Liver (tissue), 7 donors: ENCODE measurements at regions not wholly inside any gene's neighbourhood (a gene's known extent, or its start where the extent isn't known, plus 50 kb on each side); places are given as distances from the start of the nearest gene placed in this dataset.
A peak's percentile ranks its signal among the peaks of the same experiment; 100 is the strongest.

ENCODE experiments used
- DNase-seq: peaks from one replicate; pipeline ENCODE4 v3.0.0-alpha.2; 2017; ENCODE audit warnings: low spot score
- H3K27ac ChIP-seq, 2 donors: one replicate each; pipeline ENCODE4 v1.7.0; 2013; ENCODE audit warnings: inconsistent platforms in 2 of 2, low read length in 2 of 2, control low read depth in 1 of 2, low read depth in 1 of 2, mild to moderate bottlenecking in 1 of 2
- H3K27me3 ChIP-seq, 4 donors: one replicate each; pipeline versions ENCODE4 v1.6.1 to v1.7.0; 2013; ENCODE audit warnings: low read length in 3 of 4, inconsistent platforms in 1 of 4, mild to moderate bottlenecking in 1 of 4, moderate library complexity in 1 of 4; ENCODE audit not compliant: control insufficient read depth in 4 of 4, insufficient read depth in 4 of 4
- H3K36me3 ChIP-seq, 4 donors: one replicate each; pipeline versions ENCODE4 v1.6.1 to v1.7.0; 2013; ENCODE audit warnings: low read length in 3 of 4, mild to moderate bottlenecking in 3 of 4, low read depth in 1 of 4, moderate library complexity in 1 of 4; ENCODE audit not compliant: control insufficient read depth in 4 of 4, insufficient read depth in 3 of 4
- H3K4me1 ChIP-seq, 4 donors: one replicate each; pipeline versions ENCODE4 v1.6.1 to v1.7.0; 2013; ENCODE audit warnings: low read length in 3 of 4, mild to moderate bottlenecking in 3 of 4, moderate library complexity in 1 of 4; ENCODE audit not compliant: control insufficient read depth in 4 of 4, insufficient read depth in 4 of 4
- H3K4me3 ChIP-seq, 3 donors: one replicate each; pipeline versions ENCODE4 v1.6.1 to v1.7.0; 2013; ENCODE audit warnings: low read length in 3 of 3, control low read depth in 1 of 3, low read depth in 1 of 3, mild to moderate bottlenecking in 1 of 3
- H3K9ac ChIP-seq, 2 donors: one replicate each; pipeline ENCODE4 v1.7.0; 2013; ENCODE audit warnings: low read length in 2 of 2, mild to moderate bottlenecking in 2 of 2, moderate library complexity in 2 of 2, control low read depth in 1 of 2, low read depth in 1 of 2
- H3K9me3 ChIP-seq, 4 donors: one replicate each; pipeline versions ENCODE4 v1.6.1 to v1.7.0; 2013; ENCODE audit warnings: low read length in 3 of 4; ENCODE audit not compliant: control insufficient read depth in 4 of 4
- ATF3 ChIP-seq: IDR thresholded peaks from 2 replicates; pipeline ENCODE4 v1.6.1; 2016; ENCODE audit warnings: antibody characterized with exemption
- EGR1 ChIP-seq, 2 donors: IDR thresholded peaks; 2 replicates each; pipeline ENCODE4 v1.6.1; 2016 to 2018; ENCODE audit warnings: antibody characterized with exemption in 2 of 2, low read depth in 2 of 2
- HNF4A ChIP-seq, 2 donors: conservative IDR thresholded peaks; 2 replicates each; pipeline ENCODE4 v1.6.1; 2016; ENCODE audit warnings: antibody characterized with exemption in 2 of 2, mild to moderate bottlenecking in 2 of 2
- HNF4G ChIP-seq: IDR thresholded peaks from 2 replicates; pipeline ENCODE4 v1.6.1; 2016; ENCODE audit warnings: antibody characterized with exemption
- MAX ChIP-seq: IDR thresholded peaks from 2 replicates; pipeline ENCODE4 v1.6.1; 2016; ENCODE audit warnings: antibody characterized with exemption
- NR2F2 ChIP-seq: IDR thresholded peaks from 2 replicates; pipeline ENCODE4 v1.6.1; 2016; ENCODE audit warnings: antibody characterized with exemption
- WGBS: extraction: QIAGEN DNeasy Blood & Tissue Kit; methylation state at CpG from one replicate; pipeline ENCODE4 v1.1.7; 2013; 5-methylcytosine and 5-hydroxymethylcytosine counted together
- TF ChIP-seq, protein P1 (sequence below): IDR thresholded peaks from 2 replicates; pipeline ENCODE4 v1.6.1; 2016; ENCODE audit warnings: antibody characterized with exemption
- TF ChIP-seq, protein P2 (sequence below): IDR thresholded peaks from 2 replicates; pipeline ENCODE4 v1.6.1; 2016; ENCODE audit warnings: antibody characterized with exemption, mild to moderate bottlenecking
- donor health status: healthy.
- donor health status: healthy.
- donor health status: healthy.
- donor health status: healthy.

DNA sequence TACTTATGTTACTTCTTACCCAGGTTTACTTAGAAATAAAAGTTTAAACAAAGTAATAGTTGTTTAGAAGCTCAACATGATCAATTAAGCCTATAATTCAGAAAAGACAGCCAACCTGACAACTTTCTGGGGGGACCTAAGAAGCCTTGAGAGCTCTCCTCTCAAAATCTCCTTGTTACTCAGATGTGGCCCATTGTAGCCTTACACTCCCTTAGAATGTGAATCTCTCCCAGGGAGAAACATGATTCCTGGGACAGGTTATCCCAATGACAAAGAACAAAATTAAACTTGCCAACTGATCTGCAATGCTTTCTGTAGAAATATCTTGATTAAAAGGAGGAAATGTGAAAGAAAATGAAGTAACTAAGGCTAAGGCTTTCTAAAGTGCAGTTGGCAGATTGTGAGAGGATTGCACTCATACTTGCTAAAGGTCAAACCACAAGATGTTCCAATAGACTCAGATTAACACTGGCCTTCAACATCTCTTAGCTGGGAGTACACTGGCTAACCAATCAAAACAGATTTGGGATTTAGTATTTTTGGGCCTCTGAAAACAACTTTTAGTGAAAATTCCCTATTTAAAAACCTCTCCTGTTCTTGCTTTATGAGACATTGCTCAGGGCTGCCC, 72.3 kb upstream of the TMX1 start:
- TF ChIP-seq HNF4A (conservative IDR thresholded peaks at IDR 0.05) = no peak
- peak; percentile 80 for TF ChIP-seq NR2F2
- TF ChIP-seq, protein P1, sequence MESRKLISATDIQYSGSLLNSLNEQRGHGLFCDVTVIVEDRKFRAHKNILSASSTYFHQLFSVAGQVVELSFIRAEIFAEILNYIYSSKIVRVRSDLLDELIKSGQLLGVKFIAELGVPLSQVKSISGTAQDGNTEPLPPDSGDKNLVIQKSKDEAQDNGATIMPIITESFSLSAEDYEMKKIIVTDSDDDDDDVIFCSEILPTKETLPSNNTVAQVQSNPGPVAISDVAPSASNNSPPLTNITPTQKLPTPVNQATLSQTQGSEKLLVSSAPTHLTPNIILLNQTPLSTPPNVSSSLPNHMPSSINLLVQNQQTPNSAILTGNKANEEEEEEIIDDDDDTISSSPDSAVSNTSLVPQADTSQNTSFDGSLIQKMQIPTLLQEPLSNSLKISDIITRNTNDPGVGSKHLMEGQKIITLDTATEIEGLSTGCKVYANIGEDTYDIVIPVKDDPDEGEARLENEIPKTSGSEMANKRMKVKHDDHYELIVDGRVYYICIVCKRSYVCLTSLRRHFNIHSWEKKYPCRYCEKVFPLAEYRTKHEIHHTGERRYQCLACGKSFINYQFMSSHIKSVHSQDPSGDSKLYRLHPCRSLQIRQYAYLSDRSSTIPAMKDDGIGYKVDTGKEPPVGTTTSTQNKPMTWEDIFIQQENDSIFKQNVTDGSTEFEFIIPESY = no peak
- no peak overlapping the region for H3K9ac ChIP-seq
- H3K36me3 ChIP-seq = no peaks in the 10 kb centered on the region
- H3K27me3 ChIP-seq = peaks cover 0 to 3% (median 0%) of the 10 kb centered on the region in 4 donors
- no peak overlapping the region for H3K4me3 ChIP-seq
- H3K9me3 ChIP-seq = no peaks in the 10 kb centered on the region
- DNase-seq = no peak
- H3K27ac ChIP-seq = no peak overlapping the region
- no peaks in the 10 kb centered on the region for H3K4me1 ChIP-seq

DNA sequence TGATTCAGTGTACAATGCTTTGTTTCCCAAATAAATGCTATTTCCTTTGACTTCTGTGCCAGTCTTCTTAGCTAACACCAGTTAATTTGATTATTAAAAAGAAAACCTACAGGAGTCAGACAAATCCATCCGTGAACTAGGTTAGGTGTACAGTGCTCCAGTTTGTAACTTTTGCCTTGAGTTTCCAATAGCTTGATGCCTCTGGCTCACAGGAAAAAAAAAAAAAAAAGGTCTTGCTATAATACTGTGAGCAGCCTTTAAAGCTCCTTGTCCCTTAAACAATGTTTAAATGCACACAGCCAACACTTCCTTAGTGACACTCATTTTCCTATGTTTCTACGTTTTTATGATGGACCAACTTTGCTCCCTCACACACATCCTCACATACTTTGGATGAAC, 71.8 kb upstream of the TMX1 start:
- Histone ChIP-seq H3K27ac (no peak overlapping the region), H3K9ac (no peak overlapping the region), H3K9me3 (no peaks in the 10 kb centered on the region), H3K36me3 (no peaks in the 10 kb centered on the region), H3K27me3 (peaks cover 0 to 3% (median 2%) of the 10 kb centered on the region in 4 donors), H3K4me3 (no peak overlapping the region), H3K4me1 (no peaks in the 10 kb centered on the region)
- DNase-seq = no peak
- TF ChIP-seq ATF3 = no peak
- 59% methylated on average over 2 of the region's 2 CpGs for whole genome bisulfite sequencing

- Histone ChIP-seq H3K4me3 (no peak overlapping the region), H3K27ac (no peak overlapping the region), H3K4me1 (no peaks in the 10 kb centered on the region), H3K9ac (no peak overlapping the region), H3K36me3 (no peaks in the 10 kb centered on the region), H3K9me3 (no peaks in the 10 kb centered on the region), H3K27me3 (peaks cover 0 to 14% (median 2%) of the 10 kb centered on the region in 4 donors)
- no peak for DNase-seq
- TF ChIP-seq HNF4A (conservative IDR thresholded peaks at IDR 0.05) = no peak
- no peak for TF ChIP-seq MAX
- no peak for TF ChIP-seq NR2F2
- TF ChIP-seq EGR1 (IDR thresholded peaks at IDR 0.05; ENCODE audit: low read depth in 2 of 2) = no peak
- TF ChIP-seq, protein P2, sequence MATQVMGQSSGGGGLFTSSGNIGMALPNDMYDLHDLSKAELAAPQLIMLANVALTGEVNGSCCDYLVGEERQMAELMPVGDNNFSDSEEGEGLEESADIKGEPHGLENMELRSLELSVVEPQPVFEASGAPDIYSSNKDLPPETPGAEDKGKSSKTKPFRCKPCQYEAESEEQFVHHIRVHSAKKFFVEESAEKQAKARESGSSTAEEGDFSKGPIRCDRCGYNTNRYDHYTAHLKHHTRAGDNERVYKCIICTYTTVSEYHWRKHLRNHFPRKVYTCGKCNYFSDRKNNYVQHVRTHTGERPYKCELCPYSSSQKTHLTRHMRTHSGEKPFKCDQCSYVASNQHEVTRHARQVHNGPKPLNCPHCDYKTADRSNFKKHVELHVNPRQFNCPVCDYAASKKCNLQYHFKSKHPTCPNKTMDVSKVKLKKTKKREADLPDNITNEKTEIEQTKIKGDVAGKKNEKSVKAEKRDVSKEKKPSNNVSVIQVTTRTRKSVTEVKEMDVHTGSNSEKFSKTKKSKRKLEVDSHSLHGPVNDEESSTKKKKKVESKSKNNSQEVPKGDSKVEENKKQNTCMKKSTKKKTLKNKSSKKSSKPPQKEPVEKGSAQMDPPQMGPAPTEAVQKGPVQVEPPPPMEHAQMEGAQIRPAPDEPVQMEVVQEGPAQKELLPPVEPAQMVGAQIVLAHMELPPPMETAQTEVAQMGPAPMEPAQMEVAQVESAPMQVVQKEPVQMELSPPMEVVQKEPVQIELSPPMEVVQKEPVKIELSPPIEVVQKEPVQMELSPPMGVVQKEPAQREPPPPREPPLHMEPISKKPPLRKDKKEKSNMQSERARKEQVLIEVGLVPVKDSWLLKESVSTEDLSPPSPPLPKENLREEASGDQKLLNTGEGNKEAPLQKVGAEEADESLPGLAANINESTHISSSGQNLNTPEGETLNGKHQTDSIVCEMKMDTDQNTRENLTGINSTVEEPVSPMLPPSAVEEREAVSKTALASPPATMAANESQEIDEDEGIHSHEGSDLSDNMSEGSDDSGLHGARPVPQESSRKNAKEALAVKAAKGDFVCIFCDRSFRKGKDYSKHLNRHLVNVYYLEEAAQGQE = no peak
- TF ChIP-seq HNF4G = no peak
- WGBS = 48% methylated on average over 1 of the region's 1 CpG
These were observed 66.2 kb upstream of the TMX1 start for GRCh38 chr14:51173863-51174262.
